ENCODE measurements at regions not wholly inside any gene's neighbourhood (a gene's known extent, or its start where the extent isn't known, plus 50 kb on each side); places are given as distances from the start of the nearest gene placed in this dataset.
"Not testable (repeated sequence)": the region's sequence is repeated elsewhere in the genome, so short reads cannot be mapped to it uniquely, and the experiment has no call there.

DNA sequence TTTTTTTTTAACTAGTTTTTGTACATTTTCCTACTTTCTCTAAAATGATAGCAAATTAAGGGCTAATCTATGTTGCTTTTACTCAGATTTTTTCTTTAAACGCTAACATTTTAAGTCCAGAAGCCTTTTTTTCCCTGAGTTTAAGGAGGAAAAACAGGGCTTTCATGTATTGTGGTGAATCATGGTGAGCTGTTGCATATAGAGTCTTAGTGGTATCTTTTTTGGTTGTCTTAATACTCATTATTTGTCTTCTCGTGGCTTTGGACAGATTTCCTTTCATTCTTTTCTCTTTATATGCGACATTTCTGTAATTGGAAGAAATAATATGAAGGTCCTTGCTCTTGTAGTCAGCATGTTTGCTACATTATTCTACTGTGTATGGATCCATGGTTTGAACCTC is 1015.6 kb downstream of the PLA2G4A start:
- DNase-seq = no peak

DNA sequence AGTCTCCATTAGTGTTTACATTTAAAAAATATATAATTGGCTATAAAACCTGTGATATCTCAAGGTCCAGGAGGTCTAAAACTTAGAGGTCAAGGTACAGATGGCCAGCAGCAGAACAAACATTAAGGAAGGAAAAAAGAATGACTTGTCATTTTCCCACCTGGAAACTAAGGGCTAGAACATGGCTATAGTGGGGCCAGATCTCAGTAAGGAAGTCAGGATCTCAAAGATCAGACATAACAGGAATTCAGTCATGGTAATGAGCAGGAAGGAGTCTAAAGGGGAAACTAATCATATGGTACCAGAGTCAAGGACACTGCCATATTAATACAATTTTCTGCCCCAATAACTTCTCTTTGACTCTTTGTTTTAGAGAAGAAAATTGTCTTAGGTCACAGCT is 1018.8 kb downstream of the PLA2G4A start:
- DNase-seq = no peak

DNA sequence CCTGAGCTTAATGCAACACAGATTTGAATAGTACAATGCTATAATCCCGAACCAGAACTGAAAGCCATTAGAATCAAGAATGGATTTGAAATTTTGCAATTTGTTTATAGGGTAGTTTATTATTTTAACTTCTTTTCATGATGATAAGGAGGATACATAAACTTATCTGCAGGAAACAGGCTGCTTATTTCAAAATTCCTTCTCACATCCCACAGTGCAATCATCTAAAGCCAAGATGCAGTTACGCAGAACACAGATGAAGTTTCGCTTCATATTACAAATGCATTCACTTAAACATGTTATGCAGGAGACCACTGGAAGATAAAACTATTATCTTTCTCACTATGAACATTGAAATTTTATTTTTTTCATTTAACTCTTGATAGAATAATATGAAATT is 1019.6 kb downstream of the PLA2G4A start:
- DNase-seq = no peak

DNA sequence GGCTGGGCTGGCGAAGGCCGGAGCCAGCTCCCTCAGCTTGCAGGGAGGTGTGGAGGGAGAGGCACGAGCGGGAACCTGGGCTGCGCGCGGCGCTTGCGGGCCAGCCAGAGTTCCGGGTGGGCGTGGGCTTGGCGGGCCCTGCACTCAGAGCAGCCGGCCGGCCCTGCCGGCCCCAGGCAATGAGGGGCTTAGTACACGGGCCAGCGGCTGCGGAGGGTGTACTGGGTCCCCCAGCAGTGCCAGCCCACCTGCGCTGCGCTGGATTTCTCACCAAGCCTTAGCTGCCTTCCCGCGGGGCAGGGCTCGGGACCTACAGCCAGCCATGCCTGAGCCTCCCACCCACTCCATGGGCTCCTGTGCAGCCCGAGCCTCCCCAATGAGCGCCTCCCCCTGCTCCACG is 1021.4 kb downstream of the PLA2G4A start:
- DNase-seq = not testable (repeated sequence)

DNA sequence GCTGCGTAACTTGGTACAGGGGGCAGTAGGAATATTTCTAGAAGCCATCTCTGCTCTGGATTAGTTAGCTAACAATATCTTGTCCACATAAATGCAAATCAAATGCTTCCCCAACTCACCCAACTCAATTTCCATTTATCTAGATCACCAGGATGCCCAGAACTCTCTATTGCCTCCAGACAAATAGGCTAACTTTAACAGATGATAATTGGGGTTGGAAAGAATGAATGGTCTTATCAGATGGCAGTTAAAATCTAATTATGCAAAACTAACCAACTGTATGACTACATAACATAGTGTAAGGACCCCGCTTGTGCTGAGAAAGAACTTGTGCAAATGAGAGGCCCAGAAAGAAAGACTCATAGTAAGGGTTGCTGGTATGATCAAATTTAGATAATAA is 1024.8 kb downstream of the PLA2G4A start:
- DNase-seq = no peak

DNA sequence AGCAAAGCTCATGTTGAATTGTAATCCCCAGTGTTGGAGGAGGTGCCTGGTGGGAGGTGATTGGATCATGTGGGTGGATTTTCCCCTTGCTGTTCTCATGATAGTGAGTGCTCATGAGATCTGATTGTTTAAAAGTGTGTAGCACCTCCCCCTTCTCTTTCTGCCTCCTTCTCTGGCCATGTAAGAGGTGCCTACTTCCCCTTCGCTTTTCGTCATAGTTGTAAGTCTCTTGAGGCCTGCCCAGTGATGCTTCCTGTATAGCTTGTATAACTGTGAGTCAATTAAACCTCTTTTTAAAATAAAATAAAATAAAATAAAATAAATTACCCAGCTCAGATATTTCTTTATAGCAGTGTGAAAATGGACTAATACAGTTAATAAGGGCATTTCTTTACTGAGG is 1025.7 kb downstream of the PLA2G4A start:
- DNase-seq = no peak

DNA sequence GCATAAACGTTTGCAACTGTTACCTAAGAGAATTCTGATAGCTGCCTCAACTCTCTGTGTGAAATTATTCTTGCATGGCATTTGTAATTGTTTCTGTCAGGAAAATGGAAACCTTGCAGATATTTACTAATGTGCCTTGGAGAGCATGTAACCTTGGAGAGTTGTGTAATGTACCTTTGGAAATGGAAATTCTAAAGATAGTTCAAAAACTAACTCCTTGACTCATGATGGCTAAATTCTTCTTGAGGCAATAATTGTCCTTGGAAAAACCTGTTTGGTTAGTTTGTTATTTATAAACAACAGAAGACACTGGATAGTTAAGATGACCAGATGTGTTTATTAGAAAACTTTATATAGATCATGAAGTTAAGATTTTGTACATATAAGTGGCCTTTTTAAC is 1033.8 kb downstream of the PLA2G4A start:
- DNase-seq = no peak

DNA sequence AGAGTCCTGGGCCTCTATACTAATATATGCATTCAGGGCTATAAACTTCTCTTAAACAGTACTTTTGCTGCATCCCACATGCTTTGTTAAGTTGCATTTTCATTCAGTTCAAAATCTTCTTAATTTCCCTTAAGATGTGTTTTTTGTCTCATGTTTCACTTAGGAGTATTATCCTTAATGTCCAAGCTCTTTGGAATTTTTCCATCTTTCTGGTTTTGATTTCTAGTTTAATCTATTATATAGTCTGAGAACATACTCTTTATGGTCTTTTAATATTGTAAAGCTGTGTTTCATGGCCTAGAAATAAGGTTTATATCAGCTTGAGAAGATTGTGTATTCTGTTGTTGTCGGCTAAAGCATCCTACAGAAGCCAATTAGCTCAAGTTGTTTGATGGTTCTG is 1041.8 kb downstream of the PLA2G4A start:
- DNase-seq = no peak

DNA sequence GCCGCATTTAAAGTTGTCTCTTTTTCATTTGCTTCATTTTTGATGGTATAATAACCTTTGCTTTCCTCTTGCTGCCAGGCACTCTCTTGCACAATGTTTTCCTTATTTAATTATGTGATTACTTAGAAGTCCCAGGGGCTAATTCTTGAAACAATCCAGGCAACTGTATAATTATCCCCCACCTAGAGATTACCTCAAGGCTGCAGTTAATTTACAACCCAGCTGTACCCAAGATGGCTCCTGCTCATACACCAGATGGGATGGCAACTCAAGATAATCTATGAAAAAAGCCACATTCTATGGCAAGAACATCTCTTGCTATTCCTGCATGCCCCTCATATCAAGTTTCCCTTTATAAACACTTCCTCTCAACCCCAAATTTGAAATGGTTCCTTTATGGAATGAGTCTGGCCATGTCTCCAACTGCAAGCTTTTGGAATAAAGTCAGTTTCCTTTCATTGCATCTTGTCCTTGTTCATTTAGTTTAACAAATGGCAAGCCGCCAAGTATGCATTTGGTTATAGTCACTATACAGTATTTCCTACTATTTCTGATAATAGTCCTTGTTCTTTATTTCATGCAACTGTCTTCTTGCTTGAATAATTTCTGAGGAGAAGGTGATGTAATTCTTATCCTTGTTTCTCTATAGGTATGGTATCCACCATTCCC is 1042.6 kb downstream of the PLA2G4A start:
- peak in 2 of 3 experiments; percentile 25 to 68 for DNase-seq

DNA sequence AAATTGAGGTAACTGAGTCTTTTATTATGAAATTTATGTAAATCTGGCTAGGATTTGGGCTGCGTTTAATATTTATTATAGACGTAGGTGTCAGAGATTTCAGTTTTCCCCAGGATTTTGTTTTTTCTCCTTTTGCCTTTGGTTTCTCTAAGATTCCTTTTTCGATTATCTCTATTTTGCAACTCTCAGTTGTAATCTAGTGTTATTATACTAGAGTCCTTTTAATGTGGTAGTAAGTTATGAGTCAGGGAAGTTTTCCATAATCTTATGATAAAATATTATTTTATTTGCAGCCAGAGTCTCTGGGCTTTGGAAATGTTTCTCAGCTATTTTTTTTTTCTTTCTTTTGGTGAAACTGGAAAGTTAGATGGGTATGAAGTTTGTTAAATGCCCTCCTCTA is 1043.8 kb downstream of the PLA2G4A start:
- no peak for DNase-seq

DNA sequence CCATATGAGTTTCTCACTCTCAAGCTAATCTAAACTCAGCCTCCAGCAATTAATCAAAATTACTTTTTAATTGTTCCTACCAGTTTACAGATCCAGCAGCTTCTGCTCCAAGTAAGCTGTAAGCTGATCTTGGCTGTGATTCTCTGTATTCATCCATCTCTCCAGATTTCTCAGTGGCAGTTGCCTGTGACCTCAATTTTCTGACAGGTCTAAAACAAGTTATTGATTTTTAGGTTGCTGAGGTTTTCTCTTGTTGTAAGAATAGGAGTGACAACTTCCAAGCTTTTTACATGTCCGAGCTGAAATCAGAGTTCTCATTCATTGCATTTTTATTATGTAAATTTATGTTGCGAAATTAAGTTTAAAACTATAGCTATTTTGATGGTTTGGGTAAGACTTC is 1044.4 kb downstream of the PLA2G4A start:
- DNase-seq = peak in 1 of 3 experiments; percentile 62

DNA sequence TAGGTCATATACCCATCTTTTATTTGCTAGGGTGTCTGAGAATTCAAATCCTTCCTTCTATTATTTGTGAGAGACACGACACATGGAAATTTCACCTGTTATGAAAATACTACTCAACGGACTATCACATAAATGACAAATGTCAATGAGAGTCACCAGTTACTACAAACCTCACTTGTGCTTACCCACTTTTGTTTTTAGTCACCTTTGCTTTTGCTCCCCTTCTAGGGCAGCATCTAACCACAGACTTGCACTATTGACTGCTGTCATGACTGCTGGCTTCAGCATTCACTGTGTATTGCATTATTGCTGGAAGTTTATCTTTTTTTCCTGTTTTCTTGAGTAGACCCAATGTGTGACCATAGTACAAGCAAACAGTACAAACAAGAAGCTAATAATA is 1048.0 kb downstream of the PLA2G4A start:
- peak in 1 of 3 experiments; percentile 85 for DNase-seq

DNA sequence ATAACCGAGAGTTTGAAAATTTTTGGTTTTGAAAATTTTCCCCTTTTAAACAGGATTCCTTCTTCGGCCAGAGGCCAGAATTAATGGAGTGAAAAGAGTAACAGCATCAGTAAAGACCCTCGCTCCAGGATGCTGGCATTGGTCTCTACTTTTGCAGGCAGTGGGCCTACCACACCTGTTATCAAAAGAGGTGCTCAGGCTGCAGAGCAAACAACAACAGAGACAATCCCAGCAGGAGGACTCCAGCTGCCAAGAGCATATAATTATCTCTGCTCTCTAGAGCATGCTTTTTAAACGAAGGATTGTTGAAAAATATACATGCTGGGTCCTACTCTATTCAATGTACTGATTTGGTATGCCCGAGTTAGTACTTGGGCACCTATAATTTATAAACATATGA is 1048.5 kb downstream of the PLA2G4A start:
- peak; percentile 85 to 98 (median 97) for DNase-seq

DNA sequence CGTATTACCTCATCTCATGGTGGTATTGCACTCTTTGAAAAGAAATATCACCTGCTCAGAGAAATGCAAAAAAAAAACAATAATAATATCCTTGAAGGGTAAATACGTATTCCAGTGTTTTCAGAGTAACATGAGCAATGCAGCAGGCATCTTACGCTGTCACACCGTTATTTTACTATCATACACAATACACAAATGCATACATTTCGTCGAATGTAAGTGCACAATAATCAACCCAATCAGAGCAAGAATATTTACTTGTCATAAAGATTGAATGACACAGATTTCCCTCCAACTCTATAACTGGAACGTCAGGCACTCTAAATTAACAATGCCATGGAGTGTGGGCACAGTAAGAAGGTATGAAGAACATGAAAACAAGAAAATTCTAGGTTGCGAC is 1050.1 kb downstream of the PLA2G4A start:
- DNase-seq = peak in 2 of 3 experiments; percentile 49 to 82

DNA sequence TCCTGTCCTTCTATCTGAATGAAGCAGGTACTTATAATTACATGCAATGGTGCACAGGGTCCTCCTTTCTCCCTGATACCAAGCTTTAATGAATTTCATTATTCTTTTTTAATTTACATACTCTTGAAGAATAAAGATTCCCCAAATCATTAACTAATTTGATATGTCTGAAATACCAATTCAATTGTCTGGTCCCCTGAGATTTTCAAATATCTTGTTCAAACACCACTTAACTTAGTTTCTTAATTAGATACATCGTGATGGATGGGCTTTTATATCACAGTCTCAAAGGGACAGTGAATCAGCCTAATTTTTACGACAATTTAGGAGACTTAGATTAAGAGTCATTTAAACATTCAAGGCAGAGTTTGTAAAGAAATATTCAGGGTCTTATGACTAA is 1054.6 kb downstream of the PLA2G4A start:
- peak in 1 of 3 experiments; percentile 43 for DNase-seq

DNA sequence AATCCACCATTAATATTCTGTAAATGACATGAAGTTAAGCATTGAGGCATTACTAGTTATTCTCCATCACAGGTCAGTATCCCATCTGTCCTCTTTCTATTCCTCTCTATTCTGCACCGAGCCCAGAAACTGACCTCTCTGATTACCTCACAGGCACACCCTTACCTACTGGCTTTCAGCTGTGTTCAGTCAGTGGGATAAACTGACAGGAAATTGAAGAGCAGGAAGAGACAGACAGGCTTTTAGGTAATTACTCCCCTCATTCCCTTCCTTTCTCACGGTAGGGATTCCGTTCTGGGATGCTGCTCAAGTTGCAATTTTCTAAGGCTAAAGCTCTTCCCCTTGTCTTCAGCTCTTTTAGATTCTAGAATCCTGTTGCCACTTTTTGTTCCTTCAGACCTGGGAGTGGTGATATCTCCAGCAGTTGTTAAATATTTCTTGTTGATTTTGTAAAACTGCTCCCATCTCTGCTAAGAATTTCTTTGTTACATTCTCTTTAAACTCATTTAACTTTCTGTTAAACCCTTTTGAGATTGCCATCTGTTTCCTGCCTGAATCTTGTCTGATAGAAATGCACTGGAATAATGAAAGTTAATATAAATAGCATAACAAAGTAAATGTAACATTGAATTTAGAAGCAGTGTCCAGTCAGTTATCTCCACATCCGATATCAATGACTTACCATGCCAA is 1063.4 kb downstream of the PLA2G4A start:
- DNase-seq = peak in 2 of 3 experiments; percentile 11 to 31

DNA sequence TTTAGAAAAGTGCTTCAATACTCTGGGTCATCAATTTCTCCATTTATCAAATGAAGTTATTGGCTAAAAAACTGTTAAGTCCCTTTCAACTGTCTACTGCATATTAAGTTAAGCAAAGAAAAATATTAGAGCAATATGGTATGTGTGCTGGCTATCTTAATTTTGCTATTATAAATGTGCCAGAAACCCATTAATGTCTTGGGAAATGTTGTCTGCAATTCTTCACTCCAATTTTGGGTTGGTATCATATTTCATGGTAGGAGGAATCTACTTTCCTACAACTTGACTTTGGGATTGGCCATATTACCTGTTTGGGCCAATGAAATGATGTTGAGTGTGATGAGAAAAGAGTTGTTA is 1063.9 kb downstream of the PLA2G4A start:
- no peak for DNase-seq

DNA sequence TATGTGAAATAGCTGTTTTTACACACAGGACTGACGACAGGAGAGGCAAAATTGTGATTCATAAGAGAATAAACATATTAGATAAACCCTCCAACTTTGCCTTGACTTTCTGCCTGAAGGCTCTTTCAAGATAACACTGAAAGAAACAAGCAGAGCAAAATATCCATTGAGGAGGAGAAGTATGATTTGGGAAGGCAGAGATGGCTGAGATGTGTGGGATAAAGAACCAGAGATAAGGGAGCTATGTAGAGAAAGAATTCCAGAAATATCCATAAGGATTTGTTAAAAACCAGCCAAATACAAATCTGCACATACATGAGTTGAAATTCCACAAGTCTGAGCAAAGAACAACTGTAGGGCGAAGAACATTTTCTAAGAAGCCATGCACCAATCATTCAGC is 1064.7 kb downstream of the PLA2G4A start:
- DNase-seq = no peak

DNA sequence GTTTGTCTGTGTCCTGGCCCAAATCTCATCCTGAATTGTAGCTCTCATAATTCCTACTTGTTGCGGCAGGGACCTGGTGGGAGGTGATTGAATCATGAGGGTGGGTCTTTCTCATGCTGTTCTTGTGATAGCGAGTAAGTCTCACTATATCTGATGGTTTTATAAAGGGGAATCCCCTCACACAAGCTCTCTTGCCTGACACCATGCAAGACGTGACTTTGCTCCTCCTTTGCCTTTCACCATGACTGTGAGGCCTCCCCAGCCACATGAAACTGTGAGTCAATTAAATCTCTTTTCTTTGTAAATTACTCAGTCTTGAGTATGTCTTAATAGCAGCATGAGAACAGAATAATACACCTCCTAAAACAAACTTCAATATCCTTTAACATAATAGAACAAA is 1065.6 kb downstream of the PLA2G4A start:
- no peak for DNase-seq

DNA sequence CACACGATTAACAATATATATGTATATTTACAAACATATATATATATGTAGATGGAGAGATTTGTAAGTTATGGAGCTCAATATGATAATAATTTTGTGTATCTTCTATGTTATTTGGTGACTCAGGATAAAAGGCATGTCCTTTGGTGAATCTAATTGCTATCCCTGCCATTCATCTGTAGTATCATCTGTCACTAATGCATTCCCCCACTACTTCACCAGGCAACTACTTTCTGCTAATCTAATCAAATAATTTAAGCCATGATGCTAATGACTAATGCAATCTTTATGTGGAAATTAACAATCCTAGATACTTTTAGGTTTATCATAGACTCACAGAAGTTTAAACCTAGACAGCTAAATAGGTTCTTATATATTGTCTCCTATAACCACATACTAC is 1074.5 kb downstream of the PLA2G4A start:
- DNase-seq = no peak

DNA sequence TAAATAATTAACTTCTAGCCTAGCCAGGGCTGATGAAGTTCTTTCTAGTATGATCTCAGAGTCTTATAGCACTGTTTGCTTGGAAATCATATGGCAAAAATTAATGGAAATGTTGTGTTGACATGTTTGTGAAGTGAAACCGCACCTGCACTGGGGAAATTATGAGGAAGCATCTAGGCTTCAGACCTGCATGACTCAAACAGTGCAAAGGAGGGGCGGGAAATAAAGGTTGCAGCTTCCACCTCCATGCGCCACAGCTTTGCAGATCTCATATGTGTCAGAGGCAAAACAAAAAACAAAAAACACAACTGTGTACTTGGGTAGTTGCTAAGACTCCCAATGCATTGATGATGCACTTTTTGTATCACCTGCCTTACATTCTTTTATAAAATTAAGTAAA is 1080.6 kb downstream of the PLA2G4A start:
- DNase-seq = peak in 1 of 3 experiments; percentile 46

DNA sequence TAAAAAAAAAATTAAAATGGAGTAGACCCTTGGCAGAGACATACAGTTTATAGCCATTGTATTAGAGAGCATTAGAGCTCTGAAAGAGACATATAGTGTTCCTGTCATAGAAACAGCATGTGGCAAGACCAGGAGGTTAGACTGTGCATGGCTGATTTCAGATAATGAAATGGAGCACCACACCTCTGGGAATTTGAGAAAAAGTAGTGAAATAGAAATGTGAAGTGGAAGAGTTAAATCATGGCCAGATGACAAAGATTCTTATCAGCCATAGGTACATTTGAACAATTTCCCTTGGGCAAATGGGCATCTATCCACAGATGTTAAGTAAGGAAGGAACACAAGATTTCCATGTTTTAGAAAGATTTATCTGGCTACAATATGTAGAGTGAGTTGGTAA is 1083.1 kb downstream of the PLA2G4A start:
- no peak for DNase-seq

DNA sequence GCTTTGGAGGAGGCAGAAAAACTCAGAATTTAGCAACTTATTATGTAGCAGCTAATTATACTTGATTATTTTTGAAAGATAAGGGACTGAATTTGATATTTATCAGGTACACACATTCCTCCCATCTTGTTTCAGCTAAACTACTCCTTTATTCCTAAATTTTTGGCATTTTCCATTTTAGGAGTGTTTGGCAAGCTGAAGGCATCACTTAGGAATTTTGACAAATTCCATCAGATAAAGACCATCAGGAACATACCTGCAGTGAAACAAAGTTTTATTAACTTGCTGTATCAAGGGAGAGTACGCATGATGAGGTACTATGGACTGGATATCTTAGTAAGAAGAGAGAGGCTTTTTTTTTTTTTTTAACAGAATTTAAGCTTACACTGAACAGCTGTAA is 1092.2 kb downstream of the PLA2G4A start:
- DNase-seq = no peak

DNA sequence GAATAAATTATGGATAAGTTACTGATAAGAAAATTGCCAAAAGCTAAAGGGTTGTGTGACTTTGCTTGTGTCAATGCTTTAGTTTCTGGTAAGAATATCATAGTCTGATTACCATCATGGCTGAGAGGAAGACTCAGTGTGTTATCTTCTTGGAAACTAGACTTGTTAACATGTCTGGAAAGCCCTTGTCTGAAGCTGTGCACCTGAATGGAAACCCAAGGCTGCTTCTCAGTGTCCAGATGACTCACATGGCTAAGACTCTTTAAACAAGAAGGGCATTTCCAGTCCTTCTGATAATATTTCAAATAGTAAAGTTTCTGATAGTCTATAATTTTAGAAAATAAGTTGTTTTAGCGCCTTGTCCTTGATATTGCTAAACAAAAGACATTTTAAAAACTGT is 1092.7 kb downstream of the PLA2G4A start:
- no peak for DNase-seq

DNA sequence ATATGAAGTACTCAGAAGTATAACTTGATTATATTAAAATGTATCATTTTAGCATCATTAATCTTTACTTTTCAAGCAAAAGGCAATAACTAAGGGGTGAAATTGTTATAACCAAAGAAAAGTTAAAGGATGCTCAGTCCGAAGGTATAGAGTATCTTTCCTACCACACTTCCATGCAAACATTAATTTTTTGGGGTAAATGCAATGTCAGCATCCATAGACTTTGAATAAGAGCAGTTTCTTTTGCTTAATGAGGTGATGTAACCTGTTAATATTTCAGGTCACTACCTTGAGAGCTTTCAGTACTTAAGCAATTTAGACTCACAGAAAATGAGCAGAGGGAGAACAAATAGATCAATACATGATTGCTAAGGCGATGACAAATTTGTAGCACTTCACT is 1093.5 kb downstream of the PLA2G4A start:
- DNase-seq = no peak
